IPS-NIHi7 (cell line): ENCODE measurements at regions not wholly inside any gene's neighbourhood (a gene's known extent, or its start where the extent isn't known, plus 50 kb on each side); places are given as distances from the start of the nearest gene placed in this dataset.

Source experiments
- DNase-seq: peaks from one replicate; pipeline ENCODE4 v3.0.0; 2012; ENCODE audit warnings: mixed read lengths; ENCODE audit errors: extremely low spot score

DNA sequence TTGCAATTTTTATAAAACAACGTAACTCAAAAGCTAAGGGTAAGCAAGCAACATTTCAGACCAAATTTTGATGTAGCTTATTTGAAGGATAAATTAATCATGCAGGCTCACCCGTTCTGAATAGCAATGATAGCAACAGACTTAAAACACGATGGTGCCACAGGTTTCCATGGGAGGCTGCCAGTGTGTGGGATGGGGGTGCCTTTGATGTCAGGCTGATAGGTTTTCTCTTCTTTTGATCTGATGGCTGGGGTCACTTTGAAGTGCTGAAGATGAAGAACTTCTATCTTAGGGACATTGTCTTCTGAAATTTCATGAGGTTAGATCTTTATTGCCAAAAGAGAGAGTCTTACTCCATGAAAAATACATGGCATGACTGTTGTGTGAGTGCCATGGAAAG is 206.8 kb downstream of the LPIN1 start:
- no peak for DNase-seq

DNA sequence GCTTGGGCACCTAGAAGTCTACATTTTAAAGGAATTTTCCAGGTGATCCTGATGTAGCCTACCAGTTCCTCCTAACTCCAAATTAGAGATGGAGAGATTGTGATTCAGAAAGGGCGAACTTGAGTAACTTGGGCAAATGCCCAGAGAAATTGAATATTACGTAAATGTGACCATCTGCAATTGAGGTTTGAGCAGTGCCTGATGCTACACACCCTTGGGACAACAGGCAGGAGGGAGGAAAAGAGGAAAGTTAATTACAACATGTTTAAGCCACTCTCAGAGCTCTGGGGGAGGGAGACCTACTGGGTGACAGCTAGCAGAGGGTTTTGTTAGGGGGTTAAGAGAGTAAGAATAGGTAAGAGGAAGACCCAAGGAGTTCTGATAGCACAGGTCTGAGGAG is 208.9 kb downstream of the LPIN1 start:
- DNase-seq = no peak

- no peak for DNase-seq
These were observed 209.5 kb downstream of the LPIN1 start for GRCh38 chr2:11955884-11956291.

GRCh38 chr2:11962707-11963328 is 216.4 kb downstream of the LPIN1 start:
- DNase-seq = no peak

- DNase-seq = no peak
These were observed 217.5 kb downstream of the LPIN1 start for GRCh38 chr2:11963966-11964365.

DNA sequence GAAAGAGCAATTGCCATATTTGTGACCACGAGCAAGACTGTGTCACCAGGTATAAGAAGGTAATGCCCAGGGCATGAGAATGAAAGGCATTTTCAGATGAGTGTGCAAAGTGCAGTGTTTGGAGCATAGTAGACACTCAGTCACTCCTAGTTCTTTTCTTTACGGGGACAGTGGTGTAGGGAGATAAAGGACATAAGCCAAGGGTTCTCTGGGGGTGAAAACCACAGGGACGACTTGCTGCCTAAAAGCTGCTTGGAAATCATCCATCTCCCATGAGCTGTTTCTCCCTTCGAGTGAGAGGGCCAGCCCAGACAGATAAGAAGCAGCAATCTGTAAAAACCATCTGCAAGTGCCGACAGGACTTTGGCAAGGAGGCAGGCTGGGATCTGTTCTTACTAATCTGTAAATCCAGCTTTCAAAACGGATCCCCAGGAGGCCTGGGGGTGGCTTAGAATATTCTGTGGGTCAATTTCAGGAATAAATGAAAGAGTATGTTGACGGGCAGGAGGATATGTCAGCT is 221.6 kb downstream of the LPIN1 start:
- no peak for DNase-seq

DNA sequence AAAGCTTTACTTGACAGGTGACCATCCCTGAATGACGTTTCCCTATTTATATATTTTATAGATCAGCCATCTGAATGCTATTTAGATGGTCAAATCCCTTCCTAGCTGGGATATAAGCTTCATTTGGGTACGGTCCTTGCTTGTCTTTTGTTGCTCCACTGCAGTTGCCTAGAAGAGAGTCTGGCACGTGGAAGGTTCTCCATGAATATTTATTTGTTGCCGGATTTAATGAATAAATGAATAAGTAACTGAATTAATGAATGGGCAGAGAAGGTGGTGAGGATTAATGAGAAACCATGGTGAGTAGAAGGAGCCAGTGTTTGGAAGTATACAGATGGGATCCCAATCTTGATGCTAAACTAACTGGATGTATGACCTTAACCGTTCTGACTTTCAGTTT is 222.1 kb downstream of the LPIN1 start:
- DNase-seq = no peak

DNA sequence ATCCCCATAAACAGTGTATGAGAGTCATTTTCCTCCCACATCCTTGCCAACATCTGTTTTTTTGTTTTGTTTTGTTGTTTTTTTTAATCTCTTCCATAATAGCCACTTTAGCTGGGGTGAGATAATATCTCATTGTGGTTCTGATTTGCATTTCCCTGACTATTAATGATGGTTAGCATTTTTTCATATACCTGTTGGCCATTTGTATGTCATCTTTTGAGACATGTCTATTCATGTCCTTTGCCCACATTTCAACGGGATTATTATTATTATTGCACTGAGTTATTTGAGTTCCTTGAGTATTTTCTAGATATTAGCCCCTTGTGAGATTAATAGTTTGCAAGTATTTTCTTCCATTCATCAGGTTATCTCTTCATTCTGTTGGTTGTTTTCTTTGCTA is 223.3 kb downstream of the LPIN1 start:
- DNase-seq = no peak

- no peak for DNase-seq
These were observed 228.1 kb downstream of the LPIN1 start for GRCh38 chr2:11974573-11974972.

GRCh38 chr2:11975373-11975772 is 228.9 kb downstream of the LPIN1 start:
- no peak for DNase-seq

DNA sequence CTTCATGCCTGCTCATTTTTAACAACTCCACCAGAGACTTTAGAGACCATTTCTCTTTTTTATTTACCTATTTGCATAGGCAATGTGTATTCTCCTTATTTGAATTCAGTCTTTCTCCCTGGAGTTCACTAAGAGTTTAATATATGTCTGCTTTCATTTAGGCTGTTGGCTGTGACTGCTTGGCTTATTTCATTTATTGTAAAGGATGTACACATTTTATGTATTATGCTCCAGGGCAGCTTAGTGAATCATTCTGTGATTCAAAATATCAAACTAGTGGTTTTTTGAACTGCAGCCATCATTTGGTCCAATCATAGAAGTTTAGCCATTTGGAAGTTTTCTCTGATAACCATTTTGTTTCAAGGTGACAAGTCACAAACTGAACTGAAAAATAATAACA is 229.6 kb downstream of the LPIN1 start:
- DNase-seq = no peak

DNA sequence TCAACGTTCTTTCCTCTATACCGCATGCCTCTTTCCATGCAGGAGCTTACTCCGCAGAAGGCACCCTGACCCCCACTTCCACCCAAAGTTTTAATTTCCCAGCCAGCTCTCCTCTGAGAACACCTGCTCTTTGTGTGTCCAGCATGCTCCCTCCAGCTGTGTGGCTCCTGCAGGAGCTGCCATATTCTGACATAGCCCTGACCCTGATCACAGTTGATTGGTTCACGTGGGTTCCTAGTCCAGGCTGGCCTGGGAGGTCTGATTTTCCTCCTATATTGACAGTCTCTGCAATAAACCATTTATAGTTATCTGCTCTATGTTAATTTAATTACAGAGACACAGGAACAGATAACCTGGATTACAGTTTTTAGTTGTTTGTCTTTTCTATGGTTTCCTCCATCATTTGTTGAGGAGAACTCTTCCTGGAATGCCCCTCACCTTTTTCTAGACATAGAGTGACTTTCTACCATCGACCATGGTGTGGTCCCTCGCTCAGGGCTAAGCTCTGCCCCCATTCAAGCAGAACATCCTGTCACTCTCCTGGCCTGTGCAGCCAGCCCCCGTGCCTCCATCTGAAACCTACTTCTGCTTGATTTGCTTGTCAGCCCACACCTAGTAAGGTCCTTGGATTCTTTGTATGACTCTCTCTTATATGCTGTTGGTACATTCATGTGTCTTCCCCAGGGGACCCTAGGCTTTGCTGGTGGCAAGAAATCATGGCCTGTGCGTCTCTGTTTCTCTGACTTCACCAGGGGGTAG is 231.5 kb downstream of the LPIN1 start:
- DNase-seq = no peak

GRCh38 chr2:11980809-11981208 is 234.4 kb downstream of the LPIN1 start:
- DNase-seq = no peak

- DNase-seq = no peak
These were observed 237.0 kb downstream of the LPIN1 start for GRCh38 chr2:11983401-11983800.

- DNase-seq = no peak
These were observed 237.4 kb downstream of the LPIN1 start for GRCh38 chr2:11983870-11984269.

DNA sequence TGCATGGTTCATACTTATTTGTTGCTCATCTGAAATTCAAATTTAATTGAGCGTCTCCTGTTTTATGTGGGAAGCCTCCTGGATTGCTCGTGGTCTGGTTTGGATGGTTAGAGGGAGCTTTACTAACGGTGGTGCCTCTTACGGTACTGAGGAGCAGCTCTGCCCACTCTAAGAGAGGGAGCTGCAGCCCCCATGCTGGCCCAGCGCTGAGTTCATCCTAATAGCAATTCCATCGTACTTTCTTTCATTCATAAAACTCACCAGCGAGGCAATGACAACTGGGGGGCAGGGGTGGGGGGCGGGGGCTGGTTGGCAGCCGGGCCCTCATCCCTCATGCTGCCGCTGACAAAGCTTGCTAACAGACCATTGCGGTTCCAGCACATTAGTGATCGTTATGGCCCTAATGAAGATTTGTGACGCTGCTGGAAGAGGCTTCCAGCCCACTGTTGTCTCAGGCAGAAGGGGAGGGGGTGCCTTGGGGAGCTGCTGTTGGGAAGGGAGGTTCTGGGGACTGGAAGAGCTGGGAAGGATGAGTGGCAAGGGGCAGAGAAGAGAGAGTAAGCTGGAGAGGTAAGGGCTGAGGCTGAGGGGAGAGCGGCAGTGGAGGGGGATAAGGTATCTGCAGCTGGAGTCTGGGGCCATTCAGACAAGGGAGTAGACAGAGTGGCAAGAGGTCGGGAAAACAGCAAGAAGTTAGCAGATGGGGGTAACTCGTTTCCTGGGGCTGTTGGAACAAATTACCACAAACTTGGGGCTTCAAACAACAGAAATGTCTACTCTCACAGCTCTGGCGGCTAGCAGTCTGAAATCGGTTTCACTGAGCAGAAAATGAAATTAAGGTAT is 238.1 kb downstream of the LPIN1 start:
- no peak for DNase-seq

DNA sequence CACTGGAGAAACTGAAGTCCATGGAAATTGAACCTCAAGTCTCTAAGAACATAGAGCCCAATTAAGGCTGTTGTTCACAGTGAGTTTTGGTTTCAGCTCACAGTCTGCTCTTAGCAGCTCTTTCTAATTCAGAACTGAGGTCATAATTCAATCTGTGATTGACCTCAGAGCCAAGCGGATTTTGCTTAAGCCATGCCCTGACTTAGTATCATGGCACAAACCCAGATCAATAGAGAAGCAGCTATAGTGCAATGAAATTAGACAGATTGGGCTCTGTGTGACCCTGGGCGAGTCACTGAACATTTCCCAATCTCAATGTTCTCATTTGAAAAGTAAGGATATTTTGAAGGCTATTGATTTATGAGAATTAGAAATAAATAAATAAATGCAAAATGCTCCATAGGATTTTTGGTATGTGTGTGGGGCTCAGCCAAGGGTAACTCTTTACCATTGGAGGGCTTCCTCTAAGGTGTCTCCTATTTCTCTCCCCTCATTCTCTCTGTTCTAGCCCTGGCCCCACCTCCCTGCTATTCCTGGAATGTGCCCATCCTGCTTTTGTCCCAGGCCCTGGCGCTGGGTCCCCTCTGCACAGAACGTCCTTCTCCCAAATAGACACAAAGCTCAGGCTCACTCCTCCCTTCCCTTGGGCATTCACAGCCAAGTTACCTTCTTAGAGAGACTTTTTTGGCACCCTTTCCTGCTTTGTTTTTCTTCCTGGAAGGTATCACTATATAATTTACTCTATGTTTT is 239.6 kb downstream of the LPIN1 start:
- DNase-seq = no peak

DNA sequence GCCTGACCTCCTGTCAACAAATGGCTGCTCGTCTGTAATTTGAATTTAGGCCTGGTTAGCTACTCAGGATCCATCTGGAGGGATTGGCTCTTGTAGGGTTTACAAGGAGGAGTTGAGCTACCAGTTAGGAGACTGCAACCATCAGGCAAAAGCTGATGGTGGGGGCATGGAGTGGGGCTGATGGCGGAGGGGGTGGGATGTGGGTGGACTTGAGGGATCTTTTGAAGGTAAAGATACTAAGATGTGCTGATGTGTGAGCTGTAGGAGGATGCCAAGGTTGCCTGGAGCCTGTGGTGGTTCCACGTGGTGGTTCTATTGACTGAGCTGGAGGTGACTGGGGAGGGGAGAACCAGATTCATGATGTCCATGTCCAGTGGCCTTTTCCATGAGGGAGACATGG is 240.7 kb downstream of the LPIN1 start:
- no peak for DNase-seq

GRCh38 chr2:11988691-11989353 is 242.4 kb downstream of the LPIN1 start:
- no peak for DNase-seq

DNA sequence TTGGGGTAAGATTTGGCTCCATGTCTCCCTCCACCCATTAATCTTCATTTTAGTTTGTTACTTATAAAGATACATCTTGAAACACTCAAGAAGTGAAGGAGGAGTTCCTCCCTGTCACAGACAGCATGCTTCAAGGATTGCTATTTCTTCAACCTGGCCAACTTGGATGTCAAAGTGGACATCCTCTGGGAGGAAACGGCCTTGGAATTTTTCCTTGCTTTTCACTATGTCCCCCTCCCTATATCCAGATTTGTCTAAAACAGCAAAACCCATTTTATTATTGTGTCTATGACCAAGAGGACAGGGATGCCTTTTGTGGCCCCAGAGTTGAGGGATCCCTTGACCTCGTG is 242.9 kb downstream of the LPIN1 start:
- no peak for DNase-seq

GRCh38 chr2:11990576-11990975 is 244.1 kb downstream of the LPIN1 start:
- DNase-seq = no peak
